H1 (cell line): ENCODE measurements at regions not wholly inside any gene's neighbourhood (a gene's known extent, or its start where the extent isn't known, plus 50 kb on each side); places are given as distances from the start of the nearest gene placed in this dataset.

ENCODE experiments used
- CHD7 ChIP-seq: fragments of 300-600 bp; sonication (generic); IDR thresholded peaks from 2 replicates; pipeline ENCODE4 v1.7.1; 2012; ENCODE audit warnings: low read length, moderate library complexity, mild to moderate bottlenecking, inconsistent platforms; ENCODE audit not compliant: insufficient replicate concordance
- CTBP2 ChIP-seq: IDR thresholded peaks from 2 replicates; pipeline ENCODE4 v1.7.0; 2011; ENCODE audit warnings: borderline replicate concordance, mild to moderate bottlenecking, moderate library complexity, mixed read lengths, low read length; ENCODE audit not compliant: insufficient read depth, insufficient read length
- GABPA ChIP-seq: IDR thresholded peaks from 2 replicates; pipeline ENCODE4 v1.6.1; 2011; ENCODE audit warnings: mild to moderate bottlenecking, low read length, moderate library complexity, borderline replicate concordance; ENCODE audit not compliant: insufficient read depth
- KDM1A ChIP-seq: fragments of 200-600, 300-600 bp; sonication (generic); IDR thresholded peaks from 2 replicates; pipeline ENCODE4 v1.7.1; 2016; ENCODE audit warnings: mild to moderate bottlenecking, low read length, borderline replicate concordance
- POU5F1 ChIP-seq: IDR thresholded peaks from 2 replicates; pipeline ENCODE4 v1.6.1; 2011; ENCODE audit warnings: low read depth, mild to moderate bottlenecking, low read length, moderate library complexity
- TF ChIP-seq, protein P1 (sequence below), 3 experiments: IDR thresholded peaks; 1 replicate in 2 of 3; 2 replicates in 1 of 3; pipeline versions ENCODE4 v1.5.1 to v1.6.1; 2011; ENCODE audit warnings: low read length in 3 of 3, mild to moderate bottlenecking in 3 of 3, inconsistent platforms in 2 of 3, low read depth in 1 of 3, moderate library complexity in 1 of 3; ENCODE audit not compliant: insufficient read depth in 1 of 3; ENCODE audit errors: control extremely low read depth in 1 of 3

GRCh38 chr20:63119121-63119962 lies 96.6 kb downstream of the YTHDF1 start (continued):
- TF ChIP-seq CHD7 (no peak), GABPA (no peak), CTBP2 (no peak), KDM1A (no peak), POU5F1 (no peak)
- TF ChIP-seq, protein P1, sequence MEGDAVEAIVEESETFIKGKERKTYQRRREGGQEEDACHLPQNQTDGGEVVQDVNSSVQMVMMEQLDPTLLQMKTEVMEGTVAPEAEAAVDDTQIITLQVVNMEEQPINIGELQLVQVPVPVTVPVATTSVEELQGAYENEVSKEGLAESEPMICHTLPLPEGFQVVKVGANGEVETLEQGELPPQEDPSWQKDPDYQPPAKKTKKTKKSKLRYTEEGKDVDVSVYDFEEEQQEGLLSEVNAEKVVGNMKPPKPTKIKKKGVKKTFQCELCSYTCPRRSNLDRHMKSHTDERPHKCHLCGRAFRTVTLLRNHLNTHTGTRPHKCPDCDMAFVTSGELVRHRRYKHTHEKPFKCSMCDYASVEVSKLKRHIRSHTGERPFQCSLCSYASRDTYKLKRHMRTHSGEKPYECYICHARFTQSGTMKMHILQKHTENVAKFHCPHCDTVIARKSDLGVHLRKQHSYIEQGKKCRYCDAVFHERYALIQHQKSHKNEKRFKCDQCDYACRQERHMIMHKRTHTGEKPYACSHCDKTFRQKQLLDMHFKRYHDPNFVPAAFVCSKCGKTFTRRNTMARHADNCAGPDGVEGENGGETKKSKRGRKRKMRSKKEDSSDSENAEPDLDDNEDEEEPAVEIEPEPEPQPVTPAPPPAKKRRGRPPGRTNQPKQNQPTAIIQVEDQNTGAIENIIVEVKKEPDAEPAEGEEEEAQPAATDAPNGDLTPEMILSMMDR (IDR thresholded peaks at IDR 0.05; ENCODE audit: control extremely low read depth in 1 of 3, insufficient read depth in 1 of 3, low read depth in 1 of 3, low read length in 3 of 3) = no peak
